Fibroblast of pulmonary artery (primary cell): ENCODE measurements at regions not wholly inside any gene's neighbourhood (a gene's known extent, or its start where the extent isn't known, plus 50 kb on each side); places are given as distances from the start of the nearest gene placed in this dataset.

ENCODE experiments used
- DNase-seq: peaks from one replicate; pipeline ENCODE4 v3.0.0-alpha.2; 2010; ENCODE audit warnings: low read depth
- H3K4me3 ChIP-seq: replicated peaks from 2 replicates; pipeline ENCODE4 v1.5.1; 2011; ENCODE audit warnings: low read depth, mild to moderate bottlenecking, control low read depth, low read length, moderate library complexity
- TF ChIP-seq, protein P1 (sequence below): IDR thresholded peaks from 2 replicates; pipeline ENCODE4 v1.5.1; 2011; ENCODE audit warnings: mild to moderate bottlenecking, control low read depth, low read length, inconsistent platforms; ENCODE audit errors: missing control alignments

GRCh38 chr11:116077092-116077491, 572.9 kb upstream of the CADM1 start:
- no peak for DNase-seq
- TF ChIP-seq, protein P1, sequence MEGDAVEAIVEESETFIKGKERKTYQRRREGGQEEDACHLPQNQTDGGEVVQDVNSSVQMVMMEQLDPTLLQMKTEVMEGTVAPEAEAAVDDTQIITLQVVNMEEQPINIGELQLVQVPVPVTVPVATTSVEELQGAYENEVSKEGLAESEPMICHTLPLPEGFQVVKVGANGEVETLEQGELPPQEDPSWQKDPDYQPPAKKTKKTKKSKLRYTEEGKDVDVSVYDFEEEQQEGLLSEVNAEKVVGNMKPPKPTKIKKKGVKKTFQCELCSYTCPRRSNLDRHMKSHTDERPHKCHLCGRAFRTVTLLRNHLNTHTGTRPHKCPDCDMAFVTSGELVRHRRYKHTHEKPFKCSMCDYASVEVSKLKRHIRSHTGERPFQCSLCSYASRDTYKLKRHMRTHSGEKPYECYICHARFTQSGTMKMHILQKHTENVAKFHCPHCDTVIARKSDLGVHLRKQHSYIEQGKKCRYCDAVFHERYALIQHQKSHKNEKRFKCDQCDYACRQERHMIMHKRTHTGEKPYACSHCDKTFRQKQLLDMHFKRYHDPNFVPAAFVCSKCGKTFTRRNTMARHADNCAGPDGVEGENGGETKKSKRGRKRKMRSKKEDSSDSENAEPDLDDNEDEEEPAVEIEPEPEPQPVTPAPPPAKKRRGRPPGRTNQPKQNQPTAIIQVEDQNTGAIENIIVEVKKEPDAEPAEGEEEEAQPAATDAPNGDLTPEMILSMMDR = no peak
- H3K4me3 ChIP-seq = no peak overlapping the region

- H3K4me3 ChIP-seq = no peak overlapping the region
- TF ChIP-seq, protein P1 = no peak
- no peak for DNase-seq
These were observed 569.9 kb upstream of the CADM1 start for GRCh38 chr11:116073854-116074837.

GRCh38 chr11:116072601-116073410, 568.6 kb upstream of the CADM1 start:
- H3K4me3 ChIP-seq = no peak overlapping the region
- no peak for DNase-seq
- TF ChIP-seq, protein P1 = no peak

DNA sequence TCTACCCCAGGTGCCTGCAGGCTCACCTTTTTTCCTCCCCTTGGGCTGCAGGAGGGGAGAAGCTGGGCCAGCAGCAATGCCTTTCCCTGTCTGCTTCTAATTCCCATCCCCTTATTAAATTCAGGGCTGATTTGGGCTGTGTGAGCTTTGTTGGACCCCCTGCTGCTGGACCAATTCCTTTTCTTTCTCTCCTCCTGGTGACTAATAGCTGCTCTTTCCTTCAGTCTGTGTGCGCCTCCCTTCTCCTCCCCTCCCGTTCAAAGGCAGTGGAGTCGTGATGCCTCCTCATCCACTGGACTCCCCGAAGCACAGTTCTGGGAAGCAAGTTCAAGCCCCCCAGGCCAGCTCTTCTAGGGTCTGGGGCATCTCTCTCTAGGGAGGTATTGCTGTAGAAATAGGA, 567.9 kb upstream of the CADM1 start:
- H3K4me3 ChIP-seq = no peak overlapping the region
- TF ChIP-seq, protein P1 = no peak
- DNase-seq = no peak

DNA sequence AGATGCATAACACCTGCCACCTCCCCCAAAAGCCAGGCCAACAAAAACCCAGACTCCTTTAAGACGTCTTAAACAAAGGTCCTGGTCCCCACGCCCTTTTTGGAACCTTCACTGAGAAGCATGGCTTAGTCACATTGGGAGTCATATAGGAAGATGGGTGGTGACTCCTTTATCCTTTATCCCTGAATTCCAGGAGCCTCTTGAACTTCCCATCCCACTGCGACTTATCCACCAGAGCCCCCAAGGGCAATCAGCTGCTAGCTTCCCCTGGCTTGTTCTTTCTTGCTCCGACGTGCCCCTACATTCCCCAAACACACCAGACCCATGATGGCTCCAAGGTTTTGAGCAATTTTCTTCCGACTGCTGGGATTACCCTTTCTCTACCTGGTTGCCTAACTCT, 567.0 kb upstream of the CADM1 start:
- TF ChIP-seq, protein P1 = no peak
- DNase-seq = no peak
- H3K4me3 ChIP-seq = no peak overlapping the region

DNA sequence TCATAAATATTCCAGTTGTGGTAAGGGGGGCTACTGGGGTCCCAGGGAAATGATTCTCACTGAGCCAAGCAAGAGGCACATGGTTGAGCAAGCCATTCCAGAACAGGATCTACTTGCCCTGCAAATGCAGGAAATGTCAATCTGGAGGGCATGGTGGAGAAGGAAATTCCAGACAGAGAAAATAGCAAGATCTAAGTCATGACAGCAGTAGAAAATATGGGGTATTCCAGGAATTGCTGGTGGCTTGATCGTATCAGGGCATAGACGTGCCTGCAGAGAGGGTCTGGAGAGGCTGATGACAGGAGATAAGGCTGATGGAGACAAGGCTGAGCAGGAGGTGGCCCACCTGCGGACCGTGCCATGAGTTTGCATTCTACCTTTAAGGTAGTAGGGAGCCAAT, 566.3 kb upstream of the CADM1 start:
- DNase-seq = no peak
- TF ChIP-seq, protein P1 = no peak
- no peak overlapping the region for H3K4me3 ChIP-seq
